ENCODE measurements at regions not wholly inside any gene's neighbourhood (a gene's known extent, or its start where the extent isn't known, plus 50 kb on each side); places are given as distances from the start of the nearest gene placed in this dataset.
A peak's percentile ranks its signal among the peaks of the same experiment; 100 is the strongest.

GRCh38 chr13:40302351-40302750 lies 364.1 kb downstream of the FOXO1 start:
- no peak for DNase-seq (ENCODE audit: low read depth)

- DNase-seq (ENCODE audit: low read depth): no peak
Measured at GRCh38 chr13:40304391-40304790, 362.1 kb downstream of the FOXO1 start.

- DNase-seq (ENCODE audit: low read depth): peak; percentile 32
Measured at GRCh38 chr13:40306817-40307216, 359.6 kb downstream of the FOXO1 start.

- no peak for DNase-seq (ENCODE audit: low read depth)
Measured at GRCh38 chr13:40309881-40310280, 356.6 kb downstream of the FOXO1 start.

DNA sequence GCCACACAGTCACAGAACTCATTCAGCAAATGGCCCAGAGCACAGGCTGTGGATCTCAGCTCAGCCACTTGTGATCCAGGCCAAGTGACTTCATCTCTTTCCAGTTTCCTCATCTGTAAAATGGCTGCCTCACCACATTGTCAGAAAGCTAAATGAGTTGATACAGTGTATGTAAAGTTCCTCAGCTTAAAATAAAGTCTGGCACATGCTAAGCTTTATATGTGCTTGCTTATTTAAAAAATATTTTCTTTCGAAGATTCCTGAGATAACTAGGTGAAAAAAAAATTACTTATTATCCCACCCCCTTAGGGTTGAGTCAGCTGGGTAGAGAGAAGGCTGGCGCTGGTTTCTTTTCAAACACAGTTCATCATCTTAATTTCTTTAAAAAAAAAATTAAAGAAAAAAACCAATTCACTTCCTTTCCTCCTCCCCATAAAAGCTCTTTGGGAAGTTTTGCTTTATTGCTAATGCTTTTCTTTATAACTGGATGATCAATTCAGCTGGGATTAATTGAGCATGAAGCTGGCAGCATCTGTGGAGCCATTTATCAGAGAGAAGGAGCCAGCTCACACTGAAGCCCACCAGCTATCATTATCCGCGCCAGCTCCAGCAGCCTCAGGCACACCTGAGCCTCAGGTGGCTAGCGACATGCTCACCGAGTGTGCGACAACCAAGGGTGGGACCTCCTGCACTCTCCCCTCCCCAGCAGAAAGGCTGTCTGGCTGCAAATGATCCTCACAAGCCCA lies 354.9 kb downstream of the FOXO1 start:
- no peak for DNase-seq (ENCODE audit: low read depth)

GRCh38 chr13:40313269-40314200 lies 352.9 kb downstream of the FOXO1 start:
- DNase-seq (ENCODE audit: low read depth): no peak

DNA sequence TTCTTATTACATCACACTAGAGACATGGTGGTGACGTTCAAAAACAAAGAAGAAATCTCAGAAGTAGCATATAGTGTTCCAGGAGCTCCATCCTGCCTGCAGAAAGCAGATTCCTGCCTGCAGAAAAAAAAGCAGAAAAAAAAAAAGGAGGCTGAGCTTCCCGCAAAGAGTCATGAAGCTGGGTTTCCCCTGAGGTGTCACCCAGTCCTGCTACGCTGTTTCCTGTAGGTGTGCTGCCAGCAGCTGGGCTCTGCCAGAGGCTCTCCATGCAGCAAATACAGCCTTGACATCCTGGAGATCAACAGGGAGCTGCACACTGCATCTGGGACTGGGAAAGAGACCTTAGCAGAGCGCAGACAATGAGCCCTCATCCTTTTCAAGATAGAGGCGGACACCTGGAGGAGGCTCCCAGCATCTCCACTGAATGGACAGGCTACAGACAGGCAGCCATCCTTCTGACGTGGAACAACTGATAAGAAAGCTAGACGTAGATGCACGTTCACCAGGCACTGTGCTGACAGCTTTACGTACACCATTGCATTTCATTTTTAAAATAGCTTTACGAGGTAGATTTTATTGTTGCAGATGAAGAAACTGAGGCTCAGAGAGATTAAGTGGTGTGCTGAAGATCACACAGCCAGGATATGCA lies 350.9 kb downstream of the FOXO1 start:
- DNase-seq (ENCODE audit: low read depth): peak; percentile 44

- peak; percentile 11 for DNase-seq (ENCODE audit: low read depth)
Measured at GRCh38 chr13:40316301-40316700, 350.1 kb downstream of the FOXO1 start.

DNA sequence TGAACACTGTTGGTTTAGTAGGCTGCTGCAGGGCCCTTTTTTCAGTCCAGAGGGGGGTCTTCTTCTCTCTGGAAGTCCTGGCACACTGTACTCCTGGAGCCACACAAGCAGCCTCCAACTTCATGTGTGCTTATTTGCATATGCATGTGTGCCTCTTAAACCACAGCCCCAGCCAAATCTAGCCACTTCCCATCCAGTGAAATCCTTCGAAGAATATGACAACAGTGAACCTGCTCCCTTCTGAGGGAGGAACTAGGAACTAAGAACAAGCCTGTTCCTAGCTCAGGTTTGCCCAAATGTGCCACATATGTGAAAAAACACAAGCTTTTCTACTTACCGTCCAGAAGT lies 348.5 kb downstream of the FOXO1 start:
- DNase-seq (ENCODE audit: low read depth): no peak

- no peak for DNase-seq (ENCODE audit: low read depth)
Measured at GRCh38 chr13:40318366-40318765, 348.1 kb downstream of the FOXO1 start.

DNA sequence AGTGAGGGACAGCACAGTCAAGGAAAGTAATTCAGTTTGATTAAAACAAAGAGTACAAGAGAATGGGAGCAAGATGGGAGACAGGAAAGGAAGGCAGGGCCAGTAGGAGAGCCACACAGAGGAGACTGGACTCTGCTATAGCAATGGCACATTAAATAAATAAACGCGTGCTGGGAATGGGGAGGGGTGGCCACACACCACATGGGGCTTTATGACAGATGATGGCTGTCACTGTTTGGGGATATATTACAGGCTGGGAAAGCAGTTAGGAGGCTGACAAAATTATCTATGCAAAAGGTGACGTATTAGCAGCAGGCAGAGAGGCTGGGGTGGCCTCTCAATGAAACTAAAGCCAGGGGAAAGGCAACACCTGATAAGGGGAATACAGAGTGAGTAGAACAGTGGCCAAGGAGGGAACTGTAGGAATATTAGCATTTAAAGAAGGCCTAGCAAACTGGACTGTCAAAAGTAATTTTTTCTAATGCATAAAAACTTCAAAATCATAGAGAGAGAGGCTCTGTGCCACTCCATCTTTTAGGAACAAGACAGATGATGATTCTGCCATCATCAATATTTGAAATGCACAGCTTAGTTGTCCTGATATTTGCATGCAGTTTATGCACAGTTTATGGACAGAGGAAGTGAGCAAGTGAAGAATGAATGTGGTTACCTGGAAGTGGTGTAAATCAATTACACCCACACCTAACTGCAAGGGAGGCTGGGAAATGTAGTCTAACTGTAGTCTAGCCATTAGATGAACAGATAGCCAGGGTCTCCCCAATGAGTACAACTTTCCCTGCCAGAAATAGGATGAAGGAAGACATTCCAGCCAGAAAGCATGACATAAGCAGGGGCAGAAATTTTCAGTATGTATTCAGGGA lies 346.5 kb downstream of the FOXO1 start:
- DNase-seq (ENCODE audit: low read depth): peak; percentile 12

DNA sequence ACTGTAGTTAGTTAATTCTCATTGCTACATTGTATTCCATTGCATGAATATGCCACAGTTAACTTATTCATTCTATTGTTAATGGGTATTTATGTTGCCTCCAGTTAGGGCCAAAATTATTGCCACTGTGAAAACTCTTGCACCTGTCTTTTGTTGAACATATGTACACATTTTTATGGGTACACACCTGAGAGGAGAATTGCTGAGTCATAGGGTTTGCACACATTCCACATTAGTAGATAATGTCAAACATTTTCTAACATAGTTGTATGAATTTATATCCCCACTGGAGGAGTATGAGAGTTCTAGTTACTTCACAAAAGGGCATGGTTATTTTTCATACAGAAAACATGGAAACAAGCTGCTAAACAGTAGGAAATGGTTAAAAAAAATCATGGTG lies 338.4 kb downstream of the FOXO1 start:
- no peak for DNase-seq (ENCODE audit: low read depth)

DNA sequence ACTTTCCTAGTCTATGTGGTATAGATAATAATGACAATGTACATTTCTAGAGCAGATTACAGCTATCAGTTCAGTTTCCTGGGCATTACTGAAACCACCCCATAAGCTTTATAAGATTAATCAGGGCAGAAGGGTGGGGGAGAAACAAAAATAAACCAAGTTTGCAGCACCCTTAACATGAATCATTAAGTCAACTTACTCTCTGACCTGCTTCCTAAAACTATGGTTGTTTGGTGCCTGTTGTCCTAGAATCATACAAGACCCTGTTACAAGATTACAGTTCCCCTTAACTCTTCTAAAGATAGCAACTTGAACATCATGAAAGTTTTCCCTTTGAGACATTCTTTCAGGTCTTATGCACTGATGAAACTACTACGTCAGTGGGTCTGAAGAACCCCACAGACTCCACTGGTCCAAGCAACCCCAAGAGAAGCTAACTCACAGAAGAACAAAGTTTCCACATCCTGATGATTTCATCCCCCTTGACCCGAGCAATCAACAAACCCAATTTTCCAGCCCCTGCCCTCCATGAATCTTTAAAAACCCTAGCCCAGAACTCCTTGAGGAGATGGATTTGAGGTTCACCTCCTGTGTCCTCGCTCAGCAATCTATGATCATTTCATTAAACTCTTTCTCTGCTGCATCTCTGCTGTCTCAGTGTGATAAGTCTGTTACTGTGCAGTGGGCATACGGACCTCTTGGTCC lies 336.5 kb downstream of the FOXO1 start:
- DNase-seq (ENCODE audit: low read depth): no peak

DNA sequence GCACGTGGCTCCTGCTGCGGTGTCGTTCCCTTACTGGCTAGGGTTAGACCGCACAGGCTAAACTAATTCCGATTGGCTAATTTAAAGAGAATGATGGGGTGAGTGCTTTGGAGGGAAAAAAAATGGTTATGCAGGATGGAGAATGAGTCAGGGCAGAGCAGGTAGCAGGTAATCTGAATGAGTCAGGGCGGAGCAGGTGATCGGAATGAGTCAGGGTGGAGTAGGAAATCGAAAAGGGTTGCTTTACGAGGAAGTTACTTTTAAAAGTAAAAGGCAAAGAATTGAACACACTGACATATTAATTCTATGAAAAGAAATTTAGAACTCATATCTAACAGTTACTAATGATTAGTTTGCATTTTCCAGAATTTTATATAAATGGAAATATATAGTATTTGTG lies 335.5 kb downstream of the FOXO1 start:
- no peak for DNase-seq (ENCODE audit: low read depth)

GRCh38 chr13:40331802-40332201 lies 334.6 kb downstream of the FOXO1 start:
- DNase-seq (ENCODE audit: low read depth): no peak

DNA sequence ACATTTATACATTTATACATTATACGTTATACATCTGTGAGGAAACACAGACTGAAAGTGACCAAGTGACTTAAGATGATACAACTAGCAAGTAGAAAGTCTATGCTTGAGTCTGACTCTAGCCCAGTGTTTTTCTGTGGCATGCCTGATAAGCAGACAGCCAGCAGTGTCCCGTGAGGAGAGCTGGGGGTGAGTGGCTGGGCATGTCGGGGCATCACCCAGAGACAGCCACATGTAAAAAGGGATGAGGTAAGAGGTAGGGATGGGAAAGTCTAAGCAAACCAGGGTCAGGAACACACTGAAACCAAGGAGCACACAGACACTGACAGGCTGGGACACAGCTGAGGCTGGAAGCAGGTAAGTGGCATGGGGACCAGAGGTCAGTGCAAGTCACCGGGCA lies 333.2 kb downstream of the FOXO1 start:
- no peak for DNase-seq (ENCODE audit: low read depth)

GRCh38 chr13:40334031-40334430 lies 332.4 kb downstream of the FOXO1 start:
- DNase-seq (ENCODE audit: low read depth): no peak

GRCh38 chr13:40334616-40335015 lies 331.8 kb downstream of the FOXO1 start:
- no peak for DNase-seq (ENCODE audit: low read depth)

GRCh38 chr13:40336228-40337221 lies 329.9 kb downstream of the FOXO1 start:
- no peak for DNase-seq (ENCODE audit: low read depth)

GRCh38 chr13:40337651-40338050 lies 328.8 kb downstream of the FOXO1 start:
- DNase-seq (ENCODE audit: low read depth): no peak
